K562 (cell line): ENCODE measurements at regions not wholly inside any gene's neighbourhood (a gene's known extent, or its start where the extent isn't known, plus 50 kb on each side); places are given as distances from the start of the nearest gene placed in this dataset.

Source experiments
- ATAC-seq: fragments of 200-7000 bp; cut with Tn5 transposase; 3 replicates; pipeline ENCODE4 v1.9.1; 2020; ENCODE audit warnings: moderate library complexity
- BruUV-seq: library from RNA; stranded (reverse); fragments of 400-500 nt; replicated peaks from 2 replicates; lab custom pipeline; 2021; lab: Mats Ljungman, UMichigan
- CTCF ChIA-PET: fragments of 300-600 bp; formaldehyde crosslinking; extraction: SDS; loops from one replicate; lab custom pipeline; 2021; ENCODE audit warnings: low intra/inter-chr PET ratio; lab: Yijun Ruan, JAX
- POLR2A ChIA-PET: fragments of 300-600, 350-650 bp; sonication (Branson Sonifier 250); formaldehyde crosslinking; extraction: SDS; loops from one replicate; lab custom pipeline; 2021; ENCODE audit warnings: antibody characterized with exemption, inconsistent platforms; lab: Yijun Ruan, JAX
- DNase-seq, 4 experiments: peaks; one replicate each; pipeline versions ENCODE4 v3.0.0 to v3.0.0-alpha.2; 2011 to 2018; ENCODE audit warnings: low spot score in 3 of 4, mixed read lengths in 3 of 4; ENCODE audit errors: extremely low read depth in 1 of 4
- FAIRE-seq: peaks from 2 replicates; lab custom pipeline; 2011; peaks lifted over from hg19 to GRCh38; lab: Jason Lieb, UNC
- H2AFZ ChIP-seq: 2 replicates; pipeline ENCODE4 v1.6.0; 2011; ENCODE audit warnings: low read depth, low read length, control low read depth, inconsistent platforms
- H3K27ac ChIP-seq: fragments of 200-600 bp; 3 replicates; pipeline ENCODE4 v1.8.0; 2011; ENCODE audit warnings: low read depth, mild to moderate bottlenecking, control low read depth, inconsistent platforms, low read length, moderate library complexity, mixed read lengths; ENCODE audit errors: extremely low read depth
- H3K27me3 ChIP-seq, 2 experiments: fragments of 300-600 bp in 1 of 2; 2 replicates in 1 of 2; 3 replicates in 1 of 2; pipeline versions ENCODE4 v1.6.0 to v1.8.0; 2011; ENCODE audit warnings: inconsistent platforms in 2 of 2, low read length in 2 of 2, mild to moderate bottlenecking in 1 of 2, mixed read lengths in 1 of 2, moderate library complexity in 1 of 2; ENCODE audit not compliant: control insufficient read depth in 2 of 2, insufficient read depth in 2 of 2
- H3K36me3 ChIP-seq: fragments of 300-600 bp; 3 replicates; pipeline ENCODE4 v1.8.0; 2011; ENCODE audit warnings: mild to moderate bottlenecking, low read length, inconsistent platforms; ENCODE audit not compliant: control insufficient read depth, insufficient read depth
- H3K4me1 ChIP-seq, 2 experiments: fragments of 200-600 bp in 1 of 2; replicated peaks in 1 of 2; 2 replicates in 1 of 2; 3 replicates in 1 of 2; pipeline versions ENCODE4 v1.5.1 to v1.8.0; 2011; ENCODE audit warnings: inconsistent platforms in 2 of 2, low read length in 2 of 2, mild to moderate bottlenecking in 1 of 2, mixed read lengths in 1 of 2, moderate library complexity in 1 of 2; ENCODE audit not compliant: control insufficient read depth in 2 of 2, insufficient read depth in 2 of 2
- H3K4me2 ChIP-seq: 2 replicates; pipeline ENCODE4 v1.6.1; 2011; ENCODE audit warnings: low read length, control low read depth, inconsistent platforms, mixed read lengths; ENCODE audit not compliant: insufficient read depth
- H3K4me3 ChIP-seq: fragments of 200-600 bp; sonication (generic), shearing (Covaris generic); 2 replicates; pipeline ENCODE4 v1.5.1; 2016; ENCODE audit warnings: control low read depth, inconsistent platforms
- H3K79me2 ChIP-seq: fragments of 200-600 bp; 3 replicates; pipeline ENCODE4 v1.8.0; 2011; ENCODE audit warnings: low read length, inconsistent platforms; ENCODE audit not compliant: control insufficient read depth, insufficient read depth
- H3K9ac ChIP-seq, 2 experiments: 2 replicates each; pipeline versions ENCODE4 v1.6.0 to v1.6.1; 2011; ENCODE audit warnings: low read depth in 2 of 2, low read length in 2 of 2, control low read depth in 1 of 2, inconsistent platforms in 1 of 2, mild to moderate bottlenecking in 1 of 2, mixed read lengths in 1 of 2; ENCODE audit not compliant: insufficient read depth in 1 of 2
- H3K9me1 ChIP-seq: one replicate; pipeline ENCODE4 v1.6.0; 2011; ENCODE audit warnings: inconsistent platforms, mild to moderate bottlenecking, low read length, moderate library complexity; ENCODE audit not compliant: control insufficient read depth, insufficient read depth
- H3K9me3 ChIP-seq: replicated peaks from 2 replicates; pipeline ENCODE4 v1.5.1; 2011; ENCODE audit warnings: low read depth, low read length, inconsistent platforms; ENCODE audit not compliant: control insufficient read depth, insufficient read depth
- H4K20me1 ChIP-seq: replicated peaks from 2 replicates; pipeline ENCODE4 v1.6.1; 2011; ENCODE audit warnings: low read length, inconsistent platforms, mixed read lengths; ENCODE audit not compliant: control insufficient read depth, insufficient read depth
- ATF4 ChIP-seq: fragments of 450-650 bp; formaldehyde crosslinking; IDR thresholded peaks from 2 replicates; pipeline ENCODE4 v1.4.0; 2022; ENCODE audit warnings: mild to moderate bottlenecking, moderate library complexity
- IRF2 ChIP-seq: sonication (generic); formaldehyde crosslinking; IDR thresholded peaks from 2 replicates; pipeline ENCODE4 v1.8.1; 2022; ENCODE audit warnings: mild to moderate bottlenecking, missing genetic modification reagents
- JUNB ChIP-seq: fragments of 450-650 bp; formaldehyde crosslinking; conservative IDR thresholded peaks from 2 replicates; pipeline ENCODE4 v1.4.0; 2020; ENCODE audit warnings: mild to moderate bottlenecking
- MAX ChIP-seq: sonication (generic); formaldehyde crosslinking; IDR thresholded peaks from 2 replicates; pipeline ENCODE4 v1.9.0; 2022; ENCODE audit warnings: mild to moderate bottlenecking, missing genetic modification reagents
- NEUROD1 ChIP-seq: fragments of 150-350 bp; IDR thresholded peaks from 2 replicates; pipeline ENCODE4 v1.6.1; 2014; ENCODE audit warnings: borderline replicate concordance, low read length, low read depth; ENCODE audit not compliant: partially characterized antibody
- SNAPC5 ChIP-seq: fragments of 250-450 bp; sonication (Bioruptor Pico); IDR thresholded peaks from 2 replicates; pipeline ENCODE4 v1.8.0; 2021; ENCODE audit warnings: moderate library complexity, mild to moderate bottlenecking, inconsistent platforms
- STAG1 ChIP-seq: sonication (generic); formaldehyde crosslinking; IDR thresholded peaks from 2 replicates; pipeline ENCODE4 v1.5.0; 2020; ENCODE audit warnings: missing genetic modification reagents, borderline replicate concordance
- UBTF ChIP-seq, 2 experiments: IDR thresholded peaks; 2 replicates each; pipeline ENCODE4 v1.6.1; 2012; ENCODE audit warnings: improper control_type of control experiment in 2 of 2, low read depth in 2 of 2, low read length in 2 of 2, borderline replicate concordance in 1 of 2
- ZFP36 ChIP-seq: fragments of 150-350 bp; IDR thresholded peaks from 2 replicates; pipeline ENCODE4 v1.6.1; 2018; ENCODE audit warnings: low read length, low read depth; ENCODE audit not compliant: partially characterized antibody
- ZNF197 ChIP-seq: fragments of 200-800 bp; sonication (Bioruptor generic); IDR thresholded peaks from 2 replicates; pipeline ENCODE4 v1.6.1; 2016; ENCODE audit warnings: low read depth, missing genetic modification characterization, missing compliant biosample characterization
- ZNF655 ChIP-seq: fragments of 250-450 bp; sonication (Bioruptor Pico); IDR thresholded peaks from 2 replicates; pipeline ENCODE4 v1.5.0; 2021
- WGBS: fragments of 100-300 bp; shearing (Covaris generic); methylation state at CpG from one replicate; pipeline ENCODE4 v1.1.6; 2016; ENCODE audit warnings: low coverage, mixed read lengths; ENCODE audit not compliant: insufficient coverage; ENCODE audit errors: missing lambda C conversion rate; 5-methylcytosine and 5-hydroxymethylcytosine counted together
- in situ Hi-C: fragments of 300-500 bp; cut with MboI; formaldehyde crosslinking; loops from 4 replicates; pipeline ENCODE4 v1.15.0; 2018; ENCODE audit warnings: inconsistent platforms, mixed read lengths
- intact Hi-C: fragments of 100-400 bp; cut with micrococcal nuclease; formaldehyde crosslinking; loops from 2 replicates; pipeline ENCODE4 v1.14.2; 2022

GRCh38 chr18:70985948-70986347, 697.1 kb downstream of the SOCS6 start:
- Histone ChIP-seq H3K79me2 (no peaks in the 10 kb centered on the region), H3K4me2 (no peak overlapping the region), H3K9me1 (no peaks in the 10 kb centered on the region), H3K27ac (no peak overlapping the region), H4K20me1 (no peaks in the 10 kb centered on the region), H3K9ac (no peak overlapping the region), H3K27me3 (no peaks in the 10 kb centered on the region), H3K36me3 (no peaks in the 10 kb centered on the region), H3K9me3 (no peaks in the 10 kb centered on the region), H3K4me1 (no peaks in the 10 kb centered on the region), H2AFZ (no peak overlapping the region), H3K4me3 (no peak overlapping the region)
- FAIRE-seq, result no peak
- intact Hi-C loops, result no loop called here
- ATAC-seq, result no peak
- TF ChIP-seq ZFP36 (peak; percentile 36), UBTF (IDR thresholded peaks at IDR 0.05; ENCODE audit: borderline replicate concordance in 1 of 2, low read depth in 2 of 2, low read length in 2 of 2) (no peak)
- WGBS, result 0% methylated on average over 1 of the region's 1 CpG
- CTCF ChIA-PET, result no interaction called here
- no peak for DNase-seq
- in situ Hi-C loops, result no loop called here
- POLR2A ChIA-PET, result no interaction called here
- no TSS peak for BruUV-seq

- H3K27ac ChIP-seq, result no peak overlapping the region
- no peaks in the 10 kb centered on the region for H3K9me1 ChIP-seq
- BruUV-seq, result no TSS peak
- no peaks in the 10 kb centered on the region for H3K36me3 ChIP-seq
- no peaks in the 10 kb centered on the region for H3K4me1 ChIP-seq
- no peaks in the 10 kb centered on the region for H3K79me2 ChIP-seq
- no peak for DNase-seq
- FAIRE-seq, result no peak
- no peak overlapping the region for H3K4me3 ChIP-seq
- no peaks in the 10 kb centered on the region for H4K20me1 ChIP-seq
- ChIA-PET CTCF (no interaction called here), POLR2A (no interaction called here)
- in situ Hi-C loops (no loop called here), intact Hi-C loops (no loop called here)
- H3K4me2 ChIP-seq, result no peak overlapping the region
- H3K27me3 ChIP-seq, result no peaks in the 10 kb centered on the region
- H3K9me3 ChIP-seq, result no peaks in the 10 kb centered on the region
- no peak overlapping the region for H3K9ac ChIP-seq
- ATAC-seq, result no peak
- no peak overlapping the region for H2AFZ ChIP-seq
- 6% methylated on average over 2 of the region's 2 CpGs for WGBS
- TF ChIP-seq JUNB (CRISPR knock-in tag), result no peak
- TF ChIP-seq IRF2, result no peak
- TF ChIP-seq NEUROD1, result no peak
- no peak for TF ChIP-seq ZNF197 (CRISPR knock-in tag)
- TF ChIP-seq SNAPC5 (CRISPR knock-in tag), result no peak
- no peak for TF ChIP-seq ATF4 (CRISPR knock-in tag)
- no peak for TF ChIP-seq MAX (CRISPR knock-in tag)
- TF ChIP-seq STAG1 (CRISPR knock-in tag), result no peak
- TF ChIP-seq ZNF655 (CRISPR knock-in tag), result no peak
These were observed 693.4 kb downstream of the SOCS6 start for GRCh38 chr18:70982292-70982691.
